Activated T-cell treated with anti-CD3 and anti-CD28 coated beads, Interleukin-2, amount 50 U/mL, for 24 hours (primary cell): ENCODE measurements at regions not wholly inside any gene's neighbourhood (a gene's known extent, or its start where the extent isn't known, plus 50 kb on each side); places are given as distances from the start of the nearest gene placed in this dataset.

Source experiments
- DNase-seq: peaks from one replicate; pipeline ENCODE4 v3.0.0-alpha.2; 2020
- H3K27ac Mint-ChIP-seq: 2 replicates; pipeline ENCODE4 v1.8.0; 2020; ENCODE audit warnings: mild to moderate bottlenecking, mixed read lengths
- H3K27me3 Mint-ChIP-seq: 2 replicates; pipeline ENCODE4 v1.8.0; 2020; ENCODE audit warnings: mixed read lengths
- H3K36me3 Mint-ChIP-seq: 2 replicates; pipeline ENCODE4 v1.8.0; 2020; ENCODE audit warnings: low read depth, mixed read lengths
- H3K4me1 Mint-ChIP-seq: 2 replicates; pipeline ENCODE4 v1.8.0; 2020; ENCODE audit warnings: low read depth, mixed read lengths
- H3K4me3 Mint-ChIP-seq: 2 replicates; pipeline ENCODE4 v1.8.0; 2020; ENCODE audit warnings: mild to moderate bottlenecking, moderate library complexity, mixed read lengths
- H3K9me3 Mint-ChIP-seq: 2 replicates; pipeline ENCODE4 v1.8.0; 2020; ENCODE audit warnings: mixed read lengths

DNA sequence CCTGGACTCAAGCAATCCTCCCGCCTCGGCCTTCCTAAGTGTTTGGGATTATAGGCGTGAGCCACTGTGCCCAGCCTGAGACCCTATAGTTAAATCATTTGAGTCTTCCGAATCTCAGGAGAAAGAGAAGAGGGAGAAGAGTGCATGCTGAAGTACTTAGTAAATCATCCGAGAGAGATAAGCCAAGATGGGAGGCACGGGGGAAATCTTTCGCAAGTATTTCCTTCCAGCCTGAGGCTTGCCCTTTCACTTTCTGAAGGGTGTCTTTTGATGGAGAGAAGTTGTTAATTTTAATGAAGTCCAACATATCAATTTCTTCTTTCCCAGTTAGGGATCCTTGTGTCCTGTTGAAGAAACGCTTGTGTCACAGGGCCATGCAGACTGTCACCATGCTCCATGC is 97.1 kb upstream of the SLC6A6 start:
- H3K27me3 Mint-ChIP-seq, result peaks cover 18% of the 10 kb centered on the region
- H3K4me3 Mint-ChIP-seq, result no peak overlapping the region
- peaks cover 4% of the 10 kb centered on the region for H3K4me1 Mint-ChIP-seq
- no peaks in the 10 kb centered on the region for H3K9me3 Mint-ChIP-seq
- no peak overlapping the region for H3K27ac Mint-ChIP-seq
- no peaks in the 10 kb centered on the region for H3K36me3 Mint-ChIP-seq
- no peak for DNase-seq

DNA sequence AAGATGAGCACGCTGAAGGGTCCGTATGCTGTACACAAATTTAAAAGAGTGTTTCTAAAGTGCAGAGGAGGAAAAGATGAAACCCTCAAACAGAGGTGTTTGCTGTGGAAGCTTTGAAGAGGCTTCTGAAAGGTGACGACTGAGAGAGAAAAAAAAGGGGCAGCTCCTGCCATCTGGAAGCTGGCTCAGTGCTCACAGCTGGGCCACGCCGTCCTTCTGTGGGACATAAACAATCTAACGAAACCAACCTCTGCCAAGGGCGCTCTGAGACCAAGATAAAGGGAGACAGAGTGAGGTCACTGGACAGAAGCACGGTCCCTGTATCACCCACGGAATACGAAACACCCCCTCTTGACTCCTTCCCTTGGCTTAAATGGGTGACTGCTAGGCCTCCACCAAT is 96.3 kb upstream of the SLC6A6 start:
- Mint-ChIP-seq H3K27ac (no peak overlapping the region), H3K36me3 (no peaks in the 10 kb centered on the region), H3K4me3 (no peak overlapping the region), H3K27me3 (peaks cover 21% of the 10 kb centered on the region), H3K4me1 (peaks cover 4% of the 10 kb centered on the region), H3K9me3 (no peaks in the 10 kb centered on the region)
- DNase-seq, result no peak

DNA sequence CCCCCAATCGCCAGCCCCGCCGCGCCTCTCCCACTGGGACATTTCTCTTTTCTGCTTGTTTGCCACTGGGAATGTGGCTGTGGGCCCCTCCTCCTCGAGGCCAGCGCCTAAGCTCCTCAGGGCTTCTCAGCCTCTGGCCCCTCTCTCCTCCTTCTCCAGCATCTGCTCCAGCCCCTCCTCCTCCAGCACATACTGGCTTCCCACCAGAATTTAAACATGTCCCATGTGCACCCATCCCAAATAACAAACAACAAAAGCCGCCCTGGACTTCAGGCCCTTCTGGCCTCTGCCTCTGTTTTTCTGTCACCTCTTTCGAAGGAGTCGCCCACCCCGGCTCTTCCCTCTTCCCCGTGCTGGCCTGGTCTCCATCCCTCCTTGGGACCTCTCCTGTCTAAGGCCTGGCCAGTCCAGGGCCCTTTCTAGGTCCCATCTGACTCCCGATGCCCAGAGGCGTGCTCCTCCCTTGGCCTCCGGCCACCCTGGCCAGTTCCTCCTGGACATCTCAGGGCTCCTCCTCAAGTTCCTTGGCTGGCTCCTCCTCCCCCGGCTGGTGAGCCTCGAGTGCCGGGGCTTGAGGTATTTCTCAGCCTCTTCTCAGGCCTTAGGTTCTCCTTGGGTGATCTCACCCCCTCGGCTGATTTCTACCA is 94.6 kb upstream of the SLC6A6 start:
- H3K36me3 Mint-ChIP-seq, result no peaks in the 10 kb centered on the region
- peaks cover 4% of the 10 kb centered on the region for H3K4me1 Mint-ChIP-seq
- DNase-seq, result no peak
- H3K4me3 Mint-ChIP-seq, result no peak overlapping the region
- no peaks in the 10 kb centered on the region for H3K9me3 Mint-ChIP-seq
- no peak overlapping the region for H3K27ac Mint-ChIP-seq
- H3K27me3 Mint-ChIP-seq, result peaks cover 27% of the 10 kb centered on the region

DNA sequence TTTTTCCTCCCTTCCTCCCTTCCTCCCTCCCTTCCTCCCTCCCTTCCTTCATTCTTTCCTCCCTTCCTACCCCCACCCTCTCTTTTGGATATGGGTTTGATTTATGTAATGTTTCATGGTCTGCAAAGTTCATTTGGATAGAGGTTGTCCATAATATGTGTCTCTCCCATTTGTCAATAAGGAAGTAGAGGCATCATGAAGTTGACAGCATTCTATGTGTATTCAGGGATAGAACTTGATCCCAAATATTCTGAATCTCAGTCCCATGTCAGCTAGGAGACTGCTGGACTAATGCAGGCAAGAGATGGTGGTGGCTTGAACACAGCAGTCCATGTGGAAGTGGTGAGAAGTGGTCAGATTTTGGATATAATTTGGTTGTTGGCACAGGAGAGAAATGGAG is 90.7 kb upstream of the SLC6A6 start:
- no peak for DNase-seq
- Mint-ChIP-seq H3K4me3 (no peak overlapping the region), H3K27me3 (peaks cover 31% of the 10 kb centered on the region), H3K9me3 (no peaks in the 10 kb centered on the region), H3K36me3 (no peaks in the 10 kb centered on the region), H3K4me1 (no peaks in the 10 kb centered on the region), H3K27ac (no peak overlapping the region)

DNA sequence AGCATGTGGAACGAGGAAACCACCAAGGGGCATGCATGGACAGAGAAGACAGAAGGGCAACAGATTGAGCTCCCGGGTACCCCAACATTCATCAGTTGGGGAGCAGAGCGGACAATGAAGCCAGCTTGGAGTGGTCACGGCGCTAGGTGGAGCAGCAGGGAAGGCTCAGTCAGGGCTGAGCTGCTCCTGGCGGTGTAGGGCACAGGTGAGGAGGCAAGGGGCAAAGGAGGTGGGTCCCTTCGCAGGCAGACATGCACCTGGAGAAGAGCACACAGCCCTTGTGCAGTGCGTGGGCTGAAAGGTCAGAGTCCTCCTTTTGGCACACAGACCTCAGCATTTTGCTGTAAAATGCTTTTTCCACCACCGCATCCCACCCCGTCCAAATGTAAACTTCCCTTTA is 90.0 kb upstream of the SLC6A6 start:
- Mint-ChIP-seq H3K9me3 (no peaks in the 10 kb centered on the region), H3K36me3 (no peaks in the 10 kb centered on the region), H3K4me3 (no peak overlapping the region), H3K27ac (no peak overlapping the region), H3K4me1 (no peaks in the 10 kb centered on the region), H3K27me3 (peaks cover 30% of the 10 kb centered on the region)
- no peak for DNase-seq

DNA sequence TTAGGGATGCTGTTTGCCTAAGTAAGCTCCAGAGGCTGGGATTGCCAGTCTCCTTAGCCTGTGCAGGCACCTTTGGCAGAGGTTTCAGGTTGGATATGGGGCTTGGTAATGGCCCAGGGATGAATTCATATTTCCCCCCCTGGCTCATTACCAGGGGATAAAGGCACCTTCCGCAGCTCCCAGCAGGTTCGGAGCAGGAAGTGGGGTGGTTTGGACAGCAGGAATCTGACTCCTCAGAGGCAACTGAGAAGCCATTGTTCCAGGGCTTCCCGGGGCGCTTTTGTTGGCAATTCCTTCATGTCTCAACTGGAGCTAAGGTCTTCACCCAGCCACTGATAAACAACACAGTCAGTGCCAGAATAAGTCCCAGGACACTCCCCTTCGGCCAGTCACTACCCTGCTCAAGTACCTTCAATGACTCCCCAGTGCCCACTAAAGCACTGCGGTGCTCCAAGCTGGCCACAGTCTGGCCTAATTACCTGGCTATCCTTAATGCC is 85.3 kb upstream of the SLC6A6 start:
- H3K9me3 Mint-ChIP-seq, result peaks cover 3% of the 10 kb centered on the region
- H3K4me3 Mint-ChIP-seq, result no peak overlapping the region
- no peaks in the 10 kb centered on the region for H3K4me1 Mint-ChIP-seq
- H3K27me3 Mint-ChIP-seq, result peaks cover 9% of the 10 kb centered on the region
- H3K36me3 Mint-ChIP-seq, result no peaks in the 10 kb centered on the region
- H3K27ac Mint-ChIP-seq, result no peak overlapping the region
- DNase-seq, result no peak

DNA sequence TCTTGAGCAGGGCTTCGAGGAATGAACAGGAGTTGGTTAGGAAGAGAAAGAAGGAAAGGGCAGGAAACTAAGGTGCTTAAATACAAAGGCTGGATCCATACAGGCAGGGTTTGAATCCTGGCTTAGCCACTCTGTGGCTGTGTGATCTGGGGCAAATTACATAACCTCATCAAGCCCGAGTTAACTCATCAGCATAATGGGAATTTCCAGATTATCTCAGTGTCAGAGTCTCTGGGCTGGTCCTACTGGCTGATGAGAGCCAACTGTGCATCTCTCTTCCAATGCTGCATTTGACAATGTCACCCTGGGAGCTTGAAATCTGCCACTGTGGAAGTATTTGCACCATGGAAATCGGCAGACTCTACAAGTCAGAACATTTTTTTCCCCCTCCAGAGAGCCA is 83.8 kb upstream of the SLC6A6 start:
- Mint-ChIP-seq H3K27ac (no peak overlapping the region), H3K4me1 (no peaks in the 10 kb centered on the region), H3K4me3 (no peak overlapping the region), H3K36me3 (no peaks in the 10 kb centered on the region), H3K9me3 (peaks cover 3% of the 10 kb centered on the region), H3K27me3 (peaks cover 3% of the 10 kb centered on the region)
- no peak for DNase-seq

DNA sequence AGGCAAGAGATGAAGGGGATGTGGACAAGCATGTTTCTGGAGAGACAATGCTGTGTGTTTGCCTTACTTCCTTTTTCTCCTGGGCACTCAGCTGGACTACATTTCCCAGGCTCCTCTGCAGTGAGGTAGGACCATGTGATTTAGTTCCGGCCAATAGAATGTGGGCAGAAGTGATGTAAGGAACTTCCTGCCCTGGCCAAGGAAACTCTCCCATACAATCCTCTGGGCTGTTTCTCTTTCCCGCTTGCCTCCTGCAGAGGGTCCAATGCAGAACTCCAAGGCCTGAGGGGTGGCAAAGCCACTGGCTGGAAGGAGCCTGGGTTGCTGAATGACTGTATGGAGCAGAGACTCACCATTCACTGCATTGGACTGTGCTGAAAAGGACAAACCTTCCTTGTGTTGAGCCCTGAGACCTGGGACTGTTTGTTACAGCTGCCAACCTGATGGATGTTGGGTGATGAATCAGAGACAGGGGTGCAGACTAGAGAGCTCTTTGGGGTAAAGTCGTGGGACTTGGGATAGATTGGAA is 82.7 kb upstream of the SLC6A6 start:
- H3K4me3 Mint-ChIP-seq, result no peak overlapping the region
- H3K27me3 Mint-ChIP-seq, result no peaks in the 10 kb centered on the region
- no peak for DNase-seq
- H3K9me3 Mint-ChIP-seq, result peaks cover 3% of the 10 kb centered on the region
- no peaks in the 10 kb centered on the region for H3K36me3 Mint-ChIP-seq
- no peak overlapping the region for H3K27ac Mint-ChIP-seq
- H3K4me1 Mint-ChIP-seq, result no peaks in the 10 kb centered on the region

DNA sequence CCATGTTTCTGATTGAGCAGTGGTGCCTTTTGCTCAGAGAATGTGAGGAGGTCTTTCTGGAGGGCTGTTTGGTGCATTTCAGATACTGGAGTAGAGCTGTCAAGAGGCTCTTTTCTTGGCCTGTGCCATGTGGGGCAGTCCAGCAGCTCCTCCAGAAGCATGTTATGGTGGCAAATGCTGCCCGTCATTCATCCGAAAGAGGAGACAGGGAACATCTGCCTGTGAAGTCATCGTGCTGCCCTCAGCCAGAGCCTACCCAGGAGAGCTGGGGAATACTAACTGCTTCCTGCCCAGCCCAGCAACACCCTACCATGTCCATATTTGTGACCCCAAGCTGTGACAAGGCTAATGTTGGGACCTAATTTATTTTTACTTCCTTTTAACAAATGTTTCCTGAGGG is 82.2 kb upstream of the SLC6A6 start:
- Mint-ChIP-seq H3K27ac (no peak overlapping the region), H3K9me3 (peaks cover 3% of the 10 kb centered on the region), H3K4me1 (no peaks in the 10 kb centered on the region), H3K36me3 (no peaks in the 10 kb centered on the region), H3K27me3 (no peaks in the 10 kb centered on the region), H3K4me3 (no peak overlapping the region)
- no peak for DNase-seq

DNA sequence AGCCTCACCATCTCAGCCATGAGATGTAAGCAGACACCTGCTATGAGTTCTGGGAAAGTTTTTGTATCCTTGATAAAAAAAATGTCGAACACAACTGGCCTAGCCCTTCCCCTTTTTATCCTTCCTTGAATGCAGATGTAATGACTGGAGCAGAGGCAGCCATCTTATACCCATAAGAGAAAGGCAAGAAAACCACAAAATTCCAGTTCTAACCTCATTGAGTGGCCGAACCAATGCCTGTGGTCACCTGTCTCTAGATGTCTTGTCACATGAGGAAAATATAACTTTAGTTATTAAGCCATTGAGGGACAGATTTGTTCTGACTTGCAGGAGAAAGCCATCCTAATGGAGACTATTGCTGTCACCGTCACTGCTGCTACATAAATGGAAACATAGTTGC is 80.4 kb upstream of the SLC6A6 start:
- Mint-ChIP-seq H3K27ac (no peak overlapping the region), H3K36me3 (no peaks in the 10 kb centered on the region), H3K27me3 (no peaks in the 10 kb centered on the region), H3K9me3 (peaks cover 3% of the 10 kb centered on the region), H3K4me1 (no peaks in the 10 kb centered on the region), H3K4me3 (no peak overlapping the region)
- no peak for DNase-seq

DNA sequence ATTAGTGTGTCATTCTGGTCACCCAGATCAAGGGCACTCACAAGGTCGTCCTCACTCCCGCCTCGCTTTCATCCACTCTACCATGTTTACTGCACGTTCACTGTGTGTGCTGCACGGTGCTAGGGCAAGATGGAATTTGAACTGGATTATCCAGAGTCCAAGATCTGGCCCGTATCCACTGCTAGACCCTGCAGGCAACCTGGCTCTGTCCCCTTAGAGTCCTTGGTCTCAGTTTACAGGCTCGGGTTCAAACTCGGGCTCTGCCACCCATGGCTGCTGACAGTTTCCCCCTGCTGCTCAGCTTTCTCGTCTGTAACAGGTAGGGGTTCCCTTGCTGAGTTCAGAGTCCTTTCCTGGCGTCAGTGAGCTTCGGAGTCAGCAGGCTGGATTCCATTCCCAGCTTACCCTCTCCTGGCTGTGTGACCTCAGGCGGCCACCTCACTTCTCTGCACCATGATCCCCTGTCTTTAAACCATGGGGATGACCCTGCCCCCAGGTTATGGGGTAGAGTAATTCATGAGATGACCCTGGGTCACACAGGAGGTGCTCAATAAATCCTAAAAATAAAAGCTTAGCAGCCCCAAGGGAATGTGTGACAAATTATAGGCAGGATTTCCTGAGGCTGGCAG is 79.6 kb upstream of the SLC6A6 start:
- Mint-ChIP-seq H3K9me3 (peaks cover 3% of the 10 kb centered on the region), H3K36me3 (no peaks in the 10 kb centered on the region), H3K4me1 (no peaks in the 10 kb centered on the region), H3K4me3 (no peak overlapping the region), H3K27me3 (no peaks in the 10 kb centered on the region), H3K27ac (no peak overlapping the region)
- DNase-seq, result no peak

DNA sequence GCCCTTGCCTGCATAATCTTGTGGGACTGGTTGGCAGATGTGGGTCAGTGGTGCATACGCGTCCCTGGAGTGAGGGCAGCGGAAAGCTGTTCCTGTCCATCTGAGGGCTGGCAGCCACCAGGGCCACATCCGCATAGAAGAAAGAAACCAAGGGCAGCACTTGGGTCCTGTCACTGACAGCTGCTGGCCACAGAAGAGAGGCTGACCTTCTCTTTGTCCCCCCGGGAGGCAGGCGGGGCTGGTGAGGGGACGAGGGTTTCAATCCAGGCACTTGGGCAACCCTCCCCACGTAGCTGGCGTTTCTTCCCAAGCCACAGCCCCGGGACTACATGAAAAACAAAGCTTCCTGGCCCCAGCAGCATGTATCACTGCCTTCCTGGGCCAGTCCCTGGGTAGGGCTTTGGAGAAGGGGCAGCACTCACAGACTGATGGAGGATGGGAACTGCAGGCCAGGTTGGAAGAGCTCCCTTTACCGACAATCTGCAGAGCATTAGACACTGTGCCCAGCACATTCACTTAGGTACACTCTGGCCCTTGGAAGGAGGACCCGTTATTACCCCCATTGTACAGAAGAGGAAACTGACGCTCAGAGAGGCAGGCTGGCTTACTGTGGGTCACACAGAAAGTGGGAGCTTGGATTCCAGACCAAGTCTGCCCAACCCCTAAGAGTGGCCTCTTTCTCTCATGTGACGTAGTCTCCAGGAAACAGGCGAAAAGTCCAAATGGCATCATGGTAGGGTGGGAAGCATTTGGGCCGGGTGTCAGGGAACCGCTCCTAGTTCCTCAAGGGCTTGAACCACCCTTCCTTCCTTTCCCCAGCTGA is 78.8 kb upstream of the SLC6A6 start:
- H3K4me1 Mint-ChIP-seq, result no peaks in the 10 kb centered on the region

DNA sequence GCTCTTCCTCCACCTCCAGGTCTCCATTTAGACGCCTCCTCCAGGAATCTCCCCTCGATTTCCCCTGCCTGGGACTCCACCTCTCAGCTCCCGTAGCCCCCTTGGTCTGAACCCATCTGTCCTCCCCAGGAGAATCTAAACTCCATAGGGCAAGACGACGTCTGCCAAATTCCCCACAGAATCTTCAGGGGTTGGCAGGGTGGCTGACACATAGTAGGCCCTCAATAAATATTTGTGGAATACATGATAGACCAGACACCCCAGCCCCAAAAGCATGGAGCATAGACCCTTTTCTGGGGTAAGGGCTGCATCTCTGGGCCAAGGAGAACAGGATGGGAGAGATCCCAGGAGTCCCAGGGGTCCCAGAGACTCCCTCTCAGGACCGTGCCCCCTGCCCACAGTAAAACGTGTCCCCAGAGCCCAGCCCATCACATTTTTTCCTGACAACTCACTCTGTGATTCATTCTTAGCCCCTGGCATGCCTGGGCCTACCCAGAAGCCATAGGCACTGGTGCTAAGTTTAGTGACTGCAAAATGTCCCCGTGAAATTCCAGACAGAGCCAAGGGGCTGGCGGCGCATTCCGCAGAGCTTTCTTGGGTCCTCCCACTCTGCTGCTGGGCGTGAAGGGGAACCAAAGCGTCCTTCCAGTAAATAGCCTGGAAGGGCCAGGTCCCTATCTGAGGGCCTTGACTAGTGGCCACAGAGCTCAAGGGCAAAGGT is 78.0 kb upstream of the SLC6A6 start:
- H3K4me1 Mint-ChIP-seq, result no peaks in the 10 kb centered on the region
- H3K9me3 Mint-ChIP-seq, result peaks cover 3% of the 10 kb centered on the region
- H3K27me3 Mint-ChIP-seq, result peaks cover 7% of the 10 kb centered on the region
- H3K36me3 Mint-ChIP-seq, result no peaks in the 10 kb centered on the region
- no peak overlapping the region for H3K27ac Mint-ChIP-seq
- H3K4me3 Mint-ChIP-seq, result no peak overlapping the region
- no peak for DNase-seq

More for the DNA sequence above, 78.8 kb upstream of the SLC6A6 start:
- Mint-ChIP-seq H3K27me3 (peaks cover 4% of the 10 kb centered on the region), H3K4me3 (no peak overlapping the region), H3K27ac (no peak overlapping the region), H3K36me3 (no peaks in the 10 kb centered on the region), H3K9me3 (peaks cover 3% of the 10 kb centered on the region)
- DNase-seq, result no peak

DNA sequence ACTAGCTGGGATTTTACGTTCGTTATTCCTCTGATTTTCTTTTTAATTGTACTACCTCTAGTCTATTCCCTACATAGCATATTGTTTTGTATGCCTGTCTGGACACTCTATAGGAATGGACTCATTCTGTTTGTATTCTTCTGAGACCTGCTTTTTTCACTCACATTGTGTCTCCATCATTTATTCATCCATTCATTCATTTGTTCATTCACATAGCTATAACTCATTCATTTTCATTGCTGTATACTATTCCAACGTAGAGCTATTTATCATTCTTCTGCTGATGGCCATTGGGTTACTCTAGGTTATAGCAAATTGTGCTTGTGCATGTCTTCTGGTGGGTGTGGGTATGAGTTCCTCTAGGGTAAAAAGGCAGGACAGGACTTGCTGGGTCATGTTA is 74.0 kb upstream of the SLC6A6 start:
- Mint-ChIP-seq H3K36me3 (no peaks in the 10 kb centered on the region), H3K4me1 (no peaks in the 10 kb centered on the region), H3K27me3 (peaks cover 7% of the 10 kb centered on the region), H3K9me3 (no peaks in the 10 kb centered on the region), H3K27ac (no peak overlapping the region), H3K4me3 (no peak overlapping the region)
- DNase-seq, result no peak
